ENCODE measurements at regions not wholly inside any gene's neighbourhood (a gene's known extent, or its start where the extent isn't known, plus 50 kb on each side); places are given as distances from the start of the nearest gene placed in this dataset.

- TF ChIP-seq CTCF (IDR thresholded peaks at IDR 0.05; ENCODE audit: low read length), result no peak
- TF ChIP-seq EZH2 (IDR thresholded peaks at IDR 0.05; ENCODE audit: borderline replicate concordance, low read length), result no peak
- Histone ChIP-seq H3K4me3 (ENCODE audit: low read depth, low read length, poor library complexity, severe bottlenecking) (no peak overlapping the region), H3K36me3 (ENCODE audit: insufficient read depth, low read length) (no peaks in the 10 kb centered on the region), H3F3A (ENCODE audit: insufficient read depth, low read length) (no peaks in the 10 kb centered on the region), H4K20me1 (ENCODE audit: insufficient read depth, low read length) (no peaks in the 10 kb centered on the region), H2AFZ (ENCODE audit: low read length) (no peak overlapping the region), H3K27me3 (ENCODE audit: insufficient read depth, low read length) (no peaks in the 10 kb centered on the region), H3K9ac (ENCODE audit: low read length) (no peak overlapping the region), H3K9me3 (ENCODE audit: low read length) (no peaks in the 10 kb centered on the region), H3K4me2 (ENCODE audit: low read length) (no peak overlapping the region), H3K4me1 (ENCODE audit: insufficient read depth, low read length, severe bottlenecking) (no peaks in the 10 kb centered on the region), H3K27ac (ENCODE audit: low read depth, low read length, poor library complexity, severe bottlenecking) (no peak overlapping the region), H3K9me2 (ENCODE audit: low read depth, low read length) (no peaks in the 10 kb centered on the region), H3K79me2 (ENCODE audit: insufficient read depth, low read length) (no peaks in the 10 kb centered on the region)
Observed at GRCh38 chr18:59788791-59789106, 91.5 kb upstream of the CCBE1 start.

DNA sequence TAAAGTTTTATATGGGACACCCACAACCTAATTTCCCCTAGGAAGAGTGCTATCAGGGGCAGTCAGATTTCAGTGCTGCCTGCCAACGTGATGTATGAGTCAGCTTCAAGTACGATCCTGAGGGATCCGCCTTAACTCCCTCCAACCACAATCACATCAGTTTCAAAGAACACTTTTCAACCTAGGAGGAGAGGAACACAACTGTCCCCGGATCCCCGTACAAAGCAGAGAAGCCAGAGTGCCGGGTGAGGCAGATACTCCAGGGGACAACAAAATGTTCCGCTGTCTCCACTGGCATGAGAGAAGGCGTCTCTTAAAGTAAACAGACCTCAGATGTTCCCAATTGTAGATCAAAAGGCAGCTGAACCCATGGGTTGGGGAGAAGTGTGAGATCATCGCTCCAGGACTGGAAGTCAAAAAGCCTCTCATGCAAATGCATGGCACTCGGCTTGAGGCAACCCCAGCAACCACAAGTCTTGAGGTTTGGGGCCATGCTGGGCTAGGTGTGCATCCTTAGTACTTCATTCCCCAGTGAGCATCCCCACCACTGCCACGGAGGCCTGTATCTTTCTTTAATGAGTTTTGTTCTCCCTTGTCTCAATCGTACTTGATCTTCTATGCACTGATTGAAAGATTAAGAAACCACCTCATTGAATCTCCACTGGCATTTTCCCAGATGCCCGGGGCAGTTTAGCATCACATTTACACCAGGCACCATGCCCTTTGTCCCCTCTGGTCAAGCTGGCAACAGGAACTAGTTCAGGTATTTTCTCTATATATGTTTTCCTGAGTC lies 91.0 kb upstream of the CCBE1 start:
- no peaks in the 10 kb centered on the region for H3F3A ChIP-seq (ENCODE audit: insufficient read depth, low read length)
- H3K27ac ChIP-seq (ENCODE audit: low read depth, low read length, poor library complexity, severe bottlenecking), result no peak overlapping the region
- H3K79me2 ChIP-seq (ENCODE audit: insufficient read depth, low read length), result no peaks in the 10 kb centered on the region
- no peak overlapping the region for H3K9ac ChIP-seq (ENCODE audit: low read length)
- H3K27me3 ChIP-seq (ENCODE audit: insufficient read depth, low read length), result no peaks in the 10 kb centered on the region
- no peaks in the 10 kb centered on the region for H3K9me3 ChIP-seq (ENCODE audit: low read length)
- no peak overlapping the region for H3K4me3 ChIP-seq (ENCODE audit: low read depth, low read length, poor library complexity, severe bottlenecking)
- H2AFZ ChIP-seq (ENCODE audit: low read length), result no peak overlapping the region
- TF ChIP-seq EZH2 (IDR thresholded peaks at IDR 0.05; ENCODE audit: borderline replicate concordance, low read length), result no peak
- no peak for TF ChIP-seq CTCF (IDR thresholded peaks at IDR 0.05; ENCODE audit: low read length)
- H3K36me3 ChIP-seq (ENCODE audit: insufficient read depth, low read length), result no peaks in the 10 kb centered on the region
- H3K4me2 ChIP-seq (ENCODE audit: low read length), result no peak overlapping the region
- H3K9me2 ChIP-seq (ENCODE audit: low read depth, low read length), result no peaks in the 10 kb centered on the region
- no peaks in the 10 kb centered on the region for H4K20me1 ChIP-seq (ENCODE audit: insufficient read depth, low read length)
- no peaks in the 10 kb centered on the region for H3K4me1 ChIP-seq (ENCODE audit: insufficient read depth, low read length, severe bottlenecking)

- no peak for TF ChIP-seq CTCF (IDR thresholded peaks at IDR 0.05; ENCODE audit: low read length)
- no peak overlapping the region for H3K4me2 ChIP-seq (ENCODE audit: low read length)
Observed at GRCh38 chr18:59784694-59785093, 87.5 kb upstream of the CCBE1 start.

More at GRCh38 chr18:59784694-59785093, 87.5 kb upstream of the CCBE1 start:
- no peaks in the 10 kb centered on the region for H4K20me1 ChIP-seq (ENCODE audit: insufficient read depth, low read length)
- no peak overlapping the region for H3K4me3 ChIP-seq (ENCODE audit: low read depth, low read length, poor library complexity, severe bottlenecking)
- H3K79me2 ChIP-seq (ENCODE audit: insufficient read depth, low read length), result no peaks in the 10 kb centered on the region
- H3K27ac ChIP-seq (ENCODE audit: low read depth, low read length, poor library complexity, severe bottlenecking), result no peak overlapping the region
- H3K36me3 ChIP-seq (ENCODE audit: insufficient read depth, low read length), result no peaks in the 10 kb centered on the region
- H3K9me2 ChIP-seq (ENCODE audit: low read depth, low read length), result no peaks in the 10 kb centered on the region
- H2AFZ ChIP-seq (ENCODE audit: low read length), result no peak overlapping the region
- no peaks in the 10 kb centered on the region for H3K27me3 ChIP-seq (ENCODE audit: insufficient read depth, low read length)
- no peak overlapping the region for H3K9ac ChIP-seq (ENCODE audit: low read length)
- H3F3A ChIP-seq (ENCODE audit: insufficient read depth, low read length), result no peaks in the 10 kb centered on the region
- no peaks in the 10 kb centered on the region for H3K4me1 ChIP-seq (ENCODE audit: insufficient read depth, low read length, severe bottlenecking)
- H3K9me3 ChIP-seq (ENCODE audit: low read length), result no peaks in the 10 kb centered on the region
